HEK293T (cell line): ENCODE measurements at regions not wholly inside any gene's neighbourhood (a gene's known extent, or its start where the extent isn't known, plus 50 kb on each side); places are given as distances from the start of the nearest gene placed in this dataset.

Source experiments
- CTBP1 ChIP-seq: fragments of 450-650 bp; IDR thresholded peaks from 2 replicates; pipeline ENCODE4 v1.6.1; 2016; ENCODE audit warnings: borderline replicate concordance
- ELF4 ChIP-seq: fragments of 450-650 bp; IDR thresholded peaks from 2 replicates; pipeline ENCODE4 v1.6.1; 2017; ENCODE audit warnings: antibody characterized with exemption
- FOXA1 ChIP-seq: fragments of 450-650 bp; IDR thresholded peaks from 2 replicates; pipeline ENCODE4 v1.6.1; 2016; ENCODE audit warnings: mild to moderate bottlenecking
- FOXK2 ChIP-seq: fragments of 450-650 bp; IDR thresholded peaks from 2 replicates; pipeline ENCODE4 v1.6.1; 2016; ENCODE audit warnings: mild to moderate bottlenecking
- FOXM1 ChIP-seq: fragments of 450-650 bp; IDR thresholded peaks from 2 replicates; pipeline ENCODE4 v1.6.1; 2017; ENCODE audit warnings: mild to moderate bottlenecking, borderline replicate concordance
- SP1 ChIP-seq: fragments of 450-650 bp; IDR thresholded peaks from 2 replicates; pipeline ENCODE4 v1.6.1; 2017
- TF ChIP-seq, protein P1 (sequence below): fragments of 450-650 bp; IDR thresholded peaks from 2 replicates; pipeline ENCODE4 v1.6.1; 2016

DNA sequence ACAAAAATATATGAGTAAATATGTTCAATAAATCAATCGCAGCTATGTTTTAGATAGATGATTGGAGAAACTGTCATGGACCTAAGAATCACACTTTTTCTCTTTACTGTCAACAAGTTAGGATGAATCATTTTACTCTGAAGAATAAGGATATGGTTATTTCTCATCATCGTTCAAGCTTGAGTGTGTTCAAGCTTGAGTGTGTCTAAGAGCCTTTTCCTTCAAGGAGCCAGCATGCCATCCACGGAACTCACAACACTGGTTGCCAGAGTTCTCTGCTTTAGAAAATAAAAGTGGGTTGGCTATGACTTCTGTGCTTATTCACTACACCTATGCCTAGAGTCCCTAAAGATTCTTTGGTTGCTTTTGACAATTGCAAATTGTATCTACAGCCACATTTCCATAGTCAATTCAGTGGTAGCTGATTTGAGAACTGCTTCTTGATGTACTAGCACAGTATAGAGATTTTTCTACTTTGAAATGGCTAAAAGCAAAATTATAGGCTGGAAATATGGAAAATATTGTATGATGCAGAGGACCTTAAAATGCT lies 58.1 kb upstream of the SCEL start:
- TF ChIP-seq, protein P1, sequence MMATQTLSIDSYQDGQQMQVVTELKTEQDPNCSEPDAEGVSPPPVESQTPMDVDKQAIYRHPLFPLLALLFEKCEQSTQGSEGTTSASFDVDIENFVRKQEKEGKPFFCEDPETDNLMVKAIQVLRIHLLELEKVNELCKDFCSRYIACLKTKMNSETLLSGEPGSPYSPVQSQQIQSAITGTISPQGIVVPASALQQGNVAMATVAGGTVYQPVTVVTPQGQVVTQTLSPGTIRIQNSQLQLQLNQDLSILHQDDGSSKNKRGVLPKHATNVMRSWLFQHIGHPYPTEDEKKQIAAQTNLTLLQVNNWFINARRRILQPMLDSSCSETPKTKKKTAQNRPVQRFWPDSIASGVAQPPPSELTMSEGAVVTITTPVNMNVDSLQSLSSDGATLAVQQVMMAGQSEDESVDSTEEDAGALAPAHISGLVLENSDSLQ: no peak
- TF ChIP-seq SP1 (no peak), FOXM1 (no peak), ELF4 (no peak), FOXA1 (no peak), CTBP1 (no peak), FOXK2 (no peak)
